GM13976 (cell line): ENCODE measurements at regions not wholly inside any gene's neighbourhood (a gene's known extent, or its start where the extent isn't known, plus 50 kb on each side); places are given as distances from the start of the nearest gene placed in this dataset.

Experiments
- DNase-seq: peaks from one replicate; pipeline ENCODE4 v3.0.0; 2012; ENCODE audit warnings: low spot score
- CTCF ChIP-seq: IDR thresholded peaks from 2 replicates; pipeline ENCODE4 v1.5.1; 2012; ENCODE audit warnings: borderline replicate concordance, mild to moderate bottlenecking; ENCODE audit not compliant: insufficient read depth; ENCODE audit errors: extremely low read depth, missing control alignments, control extremely low read depth
- in situ Hi-C: fragments of 300-500 bp; cut with MboI; formaldehyde crosslinking; loops from one replicate; pipeline ENCODE4 v1.12.0; 2022; ENCODE audit warnings: low sequenced_read_pairs, mixed read lengths, inconsistent platforms; ENCODE audit not compliant: unreplicated experiment

- in situ Hi-C loops: no loop called here
- no peak for TF ChIP-seq CTCF
- no peak for DNase-seq
Measured at GRCh38 chr6:132062626-132063025, 111.5 kb upstream of the CCN2 start.

- in situ Hi-C loops: no loop called here
- no peak for DNase-seq
Measured at GRCh38 chr6:132061381-132061780, 110.2 kb upstream of the CCN2 start.

GRCh38 chr6:132060591-132060990, 109.4 kb upstream of the CCN2 start:
- TF ChIP-seq CTCF: no peak
- in situ Hi-C loops: no loop called here
- no peak for DNase-seq

More at GRCh38 chr6:132061381-132061780, 110.2 kb upstream of the CCN2 start:
- TF ChIP-seq CTCF: no peak

- no peak for TF ChIP-seq CTCF
- DNase-seq: no peak
- in situ Hi-C loops: no loop called here
Measured at GRCh38 chr6:132058975-132059374, 107.8 kb upstream of the CCN2 start.

- no peak for DNase-seq
- TF ChIP-seq CTCF: no peak
- in situ Hi-C loops: no loop called here
Measured at GRCh38 chr6:132054525-132054924, 103.4 kb upstream of the CCN2 start.

GRCh38 chr6:132053511-132053910, 102.3 kb upstream of the CCN2 start:
- in situ Hi-C loops: no loop called here
- no peak for TF ChIP-seq CTCF
- no peak for DNase-seq

- no peak for TF ChIP-seq CTCF
- in situ Hi-C loops: no loop called here
- no peak for DNase-seq
Measured at GRCh38 chr6:132052096-132052495, 100.9 kb upstream of the CCN2 start.
